CD14-positive monocyte (primary cell): ENCODE measurements at regions not wholly inside any gene's neighbourhood (a gene's known extent, or its start where the extent isn't known, plus 50 kb on each side); places are given as distances from the start of the nearest gene placed in this dataset.

Source experiments
- DNase-seq, 3 donors: peaks; one replicate each; pipeline ENCODE4 v3.0.0-alpha.2; 2011 to 2022
- H2AFZ ChIP-seq: 2 replicates; pipeline ENCODE4 v1.6.0; 2012; ENCODE audit warnings: mild to moderate bottlenecking, low read depth, low read length, inconsistent platforms; ENCODE audit not compliant: insufficient read depth, poor library complexity, severe bottlenecking
- H3K27ac ChIP-seq, 2 donors: 1 replicate in 1 of 2; 2 replicates in 1 of 2; pipeline ENCODE4 v1.5.1; 2012 to 2013; ENCODE audit warnings: low read length in 2 of 2, control low read depth in 1 of 2, inconsistent platforms in 1 of 2, low read depth in 1 of 2, mild to moderate bottlenecking in 1 of 2
- H3K27me3 ChIP-seq, 2 donors: one replicate each; pipeline versions ENCODE4 v1.6.0 to v1.6.1; 2011 to 2013; ENCODE audit warnings: low read length in 2 of 2; ENCODE audit not compliant: control insufficient read depth in 2 of 2, insufficient read depth in 2 of 2
- H3K36me3 ChIP-seq, 2 donors: replicated peaks in 1 of 2; 1 replicate in 1 of 2; 2 replicates in 1 of 2; pipeline versions ENCODE4 v1.5.1 to v1.6.1; 2012 to 2013; ENCODE audit warnings: low read length in 2 of 2, control low read depth in 1 of 2, inconsistent platforms in 1 of 2, mild to moderate bottlenecking in 1 of 2; ENCODE audit not compliant: insufficient read depth in 2 of 2, control insufficient read depth in 1 of 2
- H3K4me1 ChIP-seq, 2 donors: 1 replicate in 1 of 2; 2 replicates in 1 of 2; pipeline versions ENCODE4 v1.5.1 to v1.6.1; 2012 to 2013; ENCODE audit warnings: low read length in 2 of 2, control low read depth in 1 of 2, inconsistent platforms in 1 of 2, mild to moderate bottlenecking in 1 of 2, moderate library complexity in 1 of 2; ENCODE audit not compliant: insufficient read depth in 2 of 2, control insufficient read depth in 1 of 2
- H3K4me2 ChIP-seq: replicated peaks from 2 replicates; pipeline ENCODE3; 2012; ENCODE audit warnings: low read length, moderate library complexity, mild to moderate bottlenecking; ENCODE audit not compliant: poor library complexity, severe bottlenecking; ENCODE audit errors: extremely low read depth
- H3K4me3 ChIP-seq, 3 experiments: fragments of 200-600 bp in 1 of 3; sonication (generic) in 1 of 3; replicated peaks in 1 of 3; 1 replicate in 2 of 3; 2 replicates in 1 of 3; pipeline ENCODE4 v1.5.1; 2011 to 2013; ENCODE audit warnings: low read length in 3 of 3, mild to moderate bottlenecking in 3 of 3, control low read depth in 2 of 3, low read depth in 2 of 3, inconsistent platforms in 1 of 3, moderate library complexity in 1 of 3
- H3K79me2 ChIP-seq: 2 replicates; pipeline ENCODE4 v1.6.0; 2012; ENCODE audit warnings: mild to moderate bottlenecking, control low read depth, inconsistent platforms, low read length, moderate library complexity; ENCODE audit not compliant: insufficient read depth
- H3K9ac ChIP-seq: 2 replicates; pipeline ENCODE4 v1.6.0; 2017; ENCODE audit warnings: low read length, mild to moderate bottlenecking; ENCODE audit not compliant: insufficient read depth, poor library complexity, severe bottlenecking
- H3K9me3 ChIP-seq, 2 donors: replicated peaks in 1 of 2; 1 replicate in 1 of 2; 2 replicates in 1 of 2; pipeline versions ENCODE4 v1.5.1 to v1.6.1; 2012 to 2013; ENCODE audit warnings: low read length in 2 of 2, control low read depth in 1 of 2; ENCODE audit not compliant: control insufficient read depth in 1 of 2, insufficient read depth in 1 of 2
- H4K20me1 ChIP-seq: 2 replicates; pipeline ENCODE4 v1.6.0; 2012; ENCODE audit warnings: mild to moderate bottlenecking, low read length, control low read depth, moderate library complexity; ENCODE audit not compliant: insufficient read depth
- H3K27ac Mint-ChIP-seq, 7 donors: one replicate each; pipeline ENCODE4 v1.8.0; 2020; ENCODE audit warnings: mild to moderate bottlenecking in 7 of 7, mixed read lengths in 7 of 7, moderate library complexity in 6 of 7, inconsistent platforms in 2 of 7
- H3K27me3 Mint-ChIP-seq, 3 donors: one replicate each; pipeline ENCODE4 v1.8.0; 2021 to 2022; ENCODE audit warnings: low read depth in 3 of 3, mild to moderate bottlenecking in 3 of 3, mixed read lengths in 3 of 3, moderate library complexity in 3 of 3, inconsistent platforms in 1 of 3
- H3K36me3 Mint-ChIP-seq, 2 donors: one replicate each; pipeline ENCODE4 v1.8.0; 2020; ENCODE audit warnings: mixed read lengths in 2 of 2, inconsistent platforms in 1 of 2, mild to moderate bottlenecking in 1 of 2
- H3K4me1 Mint-ChIP-seq: one replicate; pipeline ENCODE4 v1.8.0; 2020; ENCODE audit warnings: mild to moderate bottlenecking, mixed read lengths
- H3K4me3 Mint-ChIP-seq, 2 donors: one replicate each; pipeline ENCODE4 v1.8.0; 2020; ENCODE audit warnings: mild to moderate bottlenecking in 2 of 2, mixed read lengths in 2 of 2, moderate library complexity in 1 of 2
- H3K9me3 Mint-ChIP-seq, 7 donors: one replicate each; pipeline ENCODE4 v1.8.0; 2020 to 2022; ENCODE audit warnings: mixed read lengths in 7 of 7, mild to moderate bottlenecking in 6 of 7, moderate library complexity in 6 of 7, inconsistent platforms in 2 of 7
- WGBS: methylation state at CpG from one replicate; pipeline ENCODE4 v1.1.5; 2013; ENCODE audit warnings: missing lambda C conversion rate; ENCODE audit not compliant: insufficient coverage; 5-methylcytosine and 5-hydroxymethylcytosine counted together
- intact Hi-C, 2 donors: fragments of 100-400 bp; cut with micrococcal nuclease; formaldehyde crosslinking; loops; one replicate each; pipeline versions ENCODE4 v1.15.0 to v1.15.1; 2023
- TF ChIP-seq, protein P1 (sequence below): fragments of 200-600 bp; IDR thresholded peaks from one replicate; pipeline ENCODE4 v1.8.0; 2022; ENCODE audit warnings: antibody characterized with exemption, mild to moderate bottlenecking

DNA sequence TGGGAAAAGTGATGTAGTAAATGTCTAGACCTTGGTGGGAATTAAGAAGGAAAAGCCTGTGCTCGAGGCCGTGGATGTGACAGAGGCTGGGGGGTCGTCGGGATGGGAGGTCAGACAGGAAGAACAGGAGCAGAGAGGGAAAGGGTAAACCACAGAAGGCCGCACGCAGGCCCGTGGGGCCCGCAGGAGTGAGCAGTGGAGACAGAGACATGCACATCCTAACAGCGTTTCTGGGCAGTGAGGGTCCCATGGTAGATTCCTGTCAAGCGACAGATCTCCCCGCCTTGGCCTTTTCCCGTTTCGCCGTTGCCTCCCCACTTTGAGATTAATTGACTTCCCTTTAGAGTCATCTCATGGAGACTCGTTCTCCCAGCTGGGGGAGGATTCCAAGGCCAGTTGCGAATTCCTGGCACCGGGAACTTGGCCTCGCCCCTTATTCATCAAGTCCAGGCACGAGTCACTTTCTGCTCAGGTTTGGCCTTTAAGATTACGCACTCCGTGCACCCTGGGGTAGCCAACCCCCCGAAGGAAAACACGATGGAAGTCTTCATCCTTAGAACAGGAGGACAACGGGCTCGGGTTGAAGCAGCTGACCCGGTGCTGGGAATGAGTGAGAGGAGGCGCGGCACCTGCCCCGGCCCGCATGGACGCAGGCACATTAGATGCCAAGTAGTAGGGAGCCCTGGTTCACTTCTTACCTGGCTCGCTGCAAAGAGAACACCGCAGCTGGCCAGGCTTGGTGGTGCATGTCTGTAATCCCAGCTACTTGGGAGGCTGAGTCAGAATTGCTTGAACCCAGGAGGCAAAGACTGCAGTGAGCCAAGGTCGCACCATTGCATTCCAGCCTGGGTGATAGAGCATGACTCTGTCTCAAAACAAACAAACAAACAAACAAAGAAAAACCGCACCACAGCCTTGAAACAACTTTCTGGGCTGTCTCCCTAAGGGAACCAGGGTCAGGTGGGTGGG is 315.2 kb upstream of the SHH start:
- no peaks in the 10 kb centered on the region for H3K36me3 Mint-ChIP-seq
- H3K79me2 ChIP-seq, result no peaks in the 10 kb centered on the region
- no peaks in the 10 kb centered on the region for H3K36me3 ChIP-seq
- TF ChIP-seq, protein P1, sequence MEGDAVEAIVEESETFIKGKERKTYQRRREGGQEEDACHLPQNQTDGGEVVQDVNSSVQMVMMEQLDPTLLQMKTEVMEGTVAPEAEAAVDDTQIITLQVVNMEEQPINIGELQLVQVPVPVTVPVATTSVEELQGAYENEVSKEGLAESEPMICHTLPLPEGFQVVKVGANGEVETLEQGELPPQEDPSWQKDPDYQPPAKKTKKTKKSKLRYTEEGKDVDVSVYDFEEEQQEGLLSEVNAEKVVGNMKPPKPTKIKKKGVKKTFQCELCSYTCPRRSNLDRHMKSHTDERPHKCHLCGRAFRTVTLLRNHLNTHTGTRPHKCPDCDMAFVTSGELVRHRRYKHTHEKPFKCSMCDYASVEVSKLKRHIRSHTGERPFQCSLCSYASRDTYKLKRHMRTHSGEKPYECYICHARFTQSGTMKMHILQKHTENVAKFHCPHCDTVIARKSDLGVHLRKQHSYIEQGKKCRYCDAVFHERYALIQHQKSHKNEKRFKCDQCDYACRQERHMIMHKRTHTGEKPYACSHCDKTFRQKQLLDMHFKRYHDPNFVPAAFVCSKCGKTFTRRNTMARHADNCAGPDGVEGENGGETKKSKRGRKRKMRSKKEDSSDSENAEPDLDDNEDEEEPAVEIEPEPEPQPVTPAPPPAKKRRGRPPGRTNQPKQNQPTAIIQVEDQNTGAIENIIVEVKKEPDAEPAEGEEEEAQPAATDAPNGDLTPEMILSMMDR, result no peak
- no peak overlapping the region for H3K27ac Mint-ChIP-seq
- peaks cover 0 to 8% (median 0%) of the 10 kb centered on the region in 7 donors for H3K9me3 Mint-ChIP-seq
- H3K9ac ChIP-seq, result no peak overlapping the region
- H3K4me3 ChIP-seq, result no peak overlapping the region
- H3K27me3 ChIP-seq, result no peaks in the 10 kb centered on the region
- intact Hi-C loops, result no loop called here
- DNase-seq, result no peak
- no peak overlapping the region for H3K4me2 ChIP-seq
- H3K4me1 ChIP-seq, result no peaks in the 10 kb centered on the region
- 89% methylated on average over 31 of the region's 35 CpGs for WGBS
- H3K9me3 ChIP-seq, result no peaks in the 10 kb centered on the region
- no peaks in the 10 kb centered on the region for H3K4me1 Mint-ChIP-seq
- no peak overlapping the region for H3K27ac ChIP-seq
- no peak overlapping the region for H3K4me3 Mint-ChIP-seq
- H3K27me3 Mint-ChIP-seq, result peaks cover 0 to 3% (median under 1%) of the 10 kb centered on the region in 3 donors
- H2AFZ ChIP-seq, result no peak overlapping the region
- no peaks in the 10 kb centered on the region for H4K20me1 ChIP-seq

DNA sequence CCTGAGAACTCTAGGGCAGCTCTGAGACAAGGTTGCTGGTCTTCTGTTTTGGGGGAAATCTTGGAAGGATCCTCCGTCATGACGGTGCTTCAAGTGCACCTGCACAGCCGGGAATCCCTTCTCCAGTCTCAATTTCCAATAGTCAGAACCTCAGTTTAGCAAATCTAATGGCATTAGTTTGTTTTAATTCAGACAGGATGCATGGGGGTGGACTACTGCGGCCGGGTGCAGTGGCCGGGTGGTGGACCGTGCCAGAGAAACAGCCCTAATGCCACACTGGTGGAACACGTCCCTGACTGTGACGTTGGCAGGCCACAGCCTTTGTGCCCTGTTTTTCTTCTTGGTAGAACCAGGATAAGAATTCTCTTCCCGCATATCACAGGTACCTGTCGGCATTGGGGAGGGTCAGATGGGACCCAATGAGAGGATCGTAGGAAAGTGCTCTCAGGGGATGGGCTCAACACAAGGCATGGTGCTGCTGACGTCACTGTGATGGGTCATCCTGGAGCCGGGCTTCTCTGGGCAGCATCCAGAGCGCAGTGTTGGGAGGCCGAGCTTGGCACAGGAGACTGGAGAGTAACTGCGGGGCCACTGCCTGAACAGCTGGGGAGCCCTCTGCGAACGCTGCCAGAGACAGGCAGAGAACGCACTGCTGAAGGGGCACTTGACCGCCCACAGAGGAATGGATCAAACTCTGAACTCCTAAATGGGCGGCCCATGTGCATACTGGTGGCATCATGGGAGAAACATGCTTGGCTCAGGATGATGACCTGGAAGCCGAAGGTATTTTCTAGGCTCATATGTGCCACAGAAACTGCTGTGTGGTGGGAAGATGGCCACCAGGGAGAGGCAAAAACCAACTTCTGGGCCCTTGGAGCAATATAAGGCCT is 313.8 kb upstream of the SHH start:
- H3K4me1 Mint-ChIP-seq, result no peaks in the 10 kb centered on the region
- Histone ChIP-seq H3K36me3 (no peaks in the 10 kb centered on the region), H3K79me2 (no peaks in the 10 kb centered on the region), H3K27me3 (no peaks in the 10 kb centered on the region), H3K9ac (no peak overlapping the region), H3K9me3 (no peaks in the 10 kb centered on the region), H3K4me1 (no peaks in the 10 kb centered on the region), H4K20me1 (no peaks in the 10 kb centered on the region), H3K27ac (no peak overlapping the region), H3K4me3 (no peak overlapping the region), H2AFZ (no peak overlapping the region), H3K4me2 (no peak overlapping the region)
- intact Hi-C loops, result no loop called here
- no peaks in the 10 kb centered on the region for H3K36me3 Mint-ChIP-seq
- TF ChIP-seq, protein P1, result no peak
- no peak for DNase-seq
- no peak overlapping the region for H3K27ac Mint-ChIP-seq
- H3K27me3 Mint-ChIP-seq, result peaks cover 0 to 3% (median 2%) of the 10 kb centered on the region in 3 donors
- H3K9me3 Mint-ChIP-seq, result peaks cover 0 to 10% (median 0%) of the 10 kb centered on the region in 7 donors
- 92% methylated on average over 17 of the region's 23 CpGs for WGBS
- H3K4me3 Mint-ChIP-seq, result no peak overlapping the region
